ELR (cell line): ENCODE measurements at regions not wholly inside any gene's neighbourhood (a gene's known extent, or its start where the extent isn't known, plus 50 kb on each side); places are given as distances from the start of the nearest gene placed in this dataset.
"Not testable (repeated sequence)": the region's sequence is repeated elsewhere in the genome, so short reads cannot be mapped to it uniquely, and the experiment has no call there.

Experiments
- DNase-seq: peaks from one replicate; pipeline ENCODE4 v3.0.0-alpha.2; 2015; ENCODE audit warnings: low read depth

GRCh38 chr2:180829836-180830235, 150.6 kb upstream of the UBE2E3 start:
- DNase-seq = no peak

- DNase-seq = peak; percentile 55
These were observed 151.1 kb upstream of the UBE2E3 start for GRCh38 chr2:180829261-180829660.

DNA sequence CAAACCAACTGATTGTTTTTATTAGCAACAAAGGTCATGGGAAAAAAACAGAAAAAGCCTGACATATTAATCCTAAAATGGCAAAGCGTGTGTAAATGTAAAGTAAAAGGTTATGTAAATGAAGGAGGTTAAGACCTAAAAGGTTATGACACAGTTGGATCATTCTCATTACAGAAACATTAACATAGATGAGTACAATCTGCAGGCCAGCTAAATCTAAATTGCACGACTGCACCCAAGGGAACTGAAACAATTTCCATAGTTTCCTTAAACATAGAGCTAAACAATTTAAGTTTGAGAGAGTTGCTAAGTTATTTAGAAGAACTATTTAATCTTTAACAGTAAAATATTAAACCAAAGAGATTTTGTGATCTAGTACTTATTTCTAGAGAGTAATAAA, 151.6 kb upstream of the UBE2E3 start:
- no peak for DNase-seq

DNA sequence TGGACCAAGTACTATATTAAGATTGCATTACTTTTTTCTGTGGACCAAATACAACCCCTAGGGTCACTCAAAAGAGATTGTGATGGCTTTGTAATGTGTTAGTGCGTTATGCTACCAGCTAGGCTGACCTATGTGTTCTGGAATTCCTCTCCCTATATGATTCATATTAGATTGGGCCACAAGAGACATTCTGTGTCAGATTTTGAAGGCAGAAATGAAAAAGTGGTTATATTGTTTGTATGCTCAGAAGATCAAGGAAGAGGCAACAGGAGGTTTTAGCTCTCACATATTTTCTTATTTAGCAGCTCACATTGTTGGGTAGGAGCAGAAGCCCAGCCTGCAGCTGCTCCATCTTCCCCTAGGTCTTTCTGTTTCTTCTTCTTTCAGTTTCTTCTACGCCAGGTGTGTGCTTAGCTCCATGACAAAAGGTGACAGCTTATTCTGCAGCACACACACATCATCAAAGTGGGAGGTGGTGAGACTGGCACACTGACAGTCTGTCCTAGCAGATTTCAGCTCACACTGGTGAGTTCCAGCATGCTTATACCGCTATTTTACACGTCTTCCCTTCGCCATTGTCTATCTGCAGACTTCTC, 156.8 kb upstream of the UBE2E3 start:
- peak; percentile 88 for DNase-seq

DNA sequence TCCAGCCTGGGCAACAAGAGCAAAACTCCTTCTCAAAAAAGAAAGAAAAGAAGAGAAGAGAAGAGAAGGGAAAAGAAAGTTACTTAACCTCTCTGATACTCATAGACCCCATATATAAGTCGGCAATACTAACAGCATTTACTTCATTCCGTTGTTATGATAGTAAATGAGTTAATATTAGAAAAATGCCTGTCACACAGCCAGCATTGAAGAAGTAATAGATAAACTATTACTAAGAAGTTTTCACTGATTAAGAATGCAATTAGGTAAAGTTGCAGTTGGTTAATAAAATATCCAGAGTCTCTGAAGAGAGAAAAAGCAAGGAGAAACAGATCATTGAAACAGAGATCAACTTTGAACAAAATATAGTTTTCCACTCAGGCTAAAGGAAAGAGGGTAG, 161.3 kb upstream of the UBE2E3 start:
- peak; percentile 4 for DNase-seq

DNA sequence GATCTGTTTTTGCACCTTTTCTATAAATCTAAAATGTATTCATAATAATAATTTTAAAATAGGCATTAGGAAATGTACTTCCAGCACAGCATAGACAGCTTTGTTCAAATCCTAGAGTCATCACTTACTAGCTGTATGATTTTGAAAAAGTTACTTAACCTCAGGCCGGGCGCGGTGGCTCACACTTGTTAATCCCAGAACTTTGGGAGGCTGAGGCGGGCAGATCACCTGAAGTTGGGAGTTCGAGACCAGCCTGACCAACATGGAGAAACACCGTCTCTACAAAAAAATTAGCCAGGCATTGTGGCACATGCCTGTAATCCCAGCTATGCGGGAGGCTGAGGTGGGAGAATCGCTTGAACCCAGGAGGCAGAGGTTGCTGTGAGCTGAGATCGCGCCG, 161.7 kb upstream of the UBE2E3 start:
- DNase-seq = not testable (repeated sequence)

- no peak for DNase-seq
These were observed 181.3 kb upstream of the UBE2E3 start for GRCh38 chr2:180799141-180799540.

GRCh38 chr2:180790891-180791290, 189.5 kb upstream of the UBE2E3 start:
- DNase-seq = no peak

DNA sequence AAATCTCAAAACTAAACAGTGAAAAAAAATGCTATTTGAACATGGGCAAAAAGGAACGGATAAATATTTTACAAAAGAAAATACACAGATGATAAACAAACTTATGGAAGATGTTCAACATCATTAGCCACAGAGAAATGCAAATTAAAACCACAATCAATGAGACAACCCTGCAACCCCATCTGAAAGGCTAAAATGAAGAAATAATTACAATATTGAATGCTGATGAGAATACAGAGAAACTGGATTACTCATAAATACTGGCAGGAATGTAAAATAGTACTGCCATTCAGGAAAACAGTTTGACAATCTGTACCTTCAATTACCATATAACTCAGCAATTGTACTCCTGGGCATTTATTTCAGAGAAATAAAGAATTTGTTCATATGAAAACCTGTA, 193.1 kb upstream of the UBE2E3 start:
- DNase-seq = peak; percentile 56

DNA sequence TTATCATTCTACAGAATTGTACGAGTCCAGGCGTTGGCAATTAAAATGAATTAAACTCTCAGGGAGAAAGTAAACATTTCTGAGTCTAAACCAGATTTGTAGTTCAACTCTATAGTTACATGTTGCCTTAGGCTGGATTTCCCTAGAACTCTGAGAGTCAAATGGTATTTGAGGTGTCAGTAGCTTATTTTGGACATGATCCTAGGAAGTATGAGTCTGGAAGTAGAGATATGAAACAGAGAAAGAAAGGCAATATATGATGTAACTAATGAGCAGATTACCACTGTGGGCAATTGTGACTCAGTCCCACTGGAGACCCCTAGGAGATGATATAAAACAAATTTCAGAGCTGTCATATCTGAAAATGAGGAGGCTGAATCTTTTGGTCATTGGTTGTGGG, 199.1 kb upstream of the UBE2E3 start:
- no peak for DNase-seq

- no peak for DNase-seq
These were observed 202.1 kb upstream of the UBE2E3 start for GRCh38 chr2:180778291-180778690.

- no peak for DNase-seq
These were observed 203.5 kb upstream of the UBE2E3 start for GRCh38 chr2:180776921-180777320.

- DNase-seq = no peak
These were observed 204.7 kb upstream of the UBE2E3 start for GRCh38 chr2:180775711-180776110.

- not testable (repeated sequence) for DNase-seq
These were observed 215.1 kb upstream of the UBE2E3 start for GRCh38 chr2:180765316-180765715.

- no peak for DNase-seq
These were observed 217.0 kb upstream of the UBE2E3 start for GRCh38 chr2:180763263-180763989.

GRCh38 chr2:180761224-180761623, 219.2 kb upstream of the UBE2E3 start:
- DNase-seq = peak; percentile 75

GRCh38 chr2:180759631-180760030, 220.8 kb upstream of the UBE2E3 start:
- no peak for DNase-seq

DNA sequence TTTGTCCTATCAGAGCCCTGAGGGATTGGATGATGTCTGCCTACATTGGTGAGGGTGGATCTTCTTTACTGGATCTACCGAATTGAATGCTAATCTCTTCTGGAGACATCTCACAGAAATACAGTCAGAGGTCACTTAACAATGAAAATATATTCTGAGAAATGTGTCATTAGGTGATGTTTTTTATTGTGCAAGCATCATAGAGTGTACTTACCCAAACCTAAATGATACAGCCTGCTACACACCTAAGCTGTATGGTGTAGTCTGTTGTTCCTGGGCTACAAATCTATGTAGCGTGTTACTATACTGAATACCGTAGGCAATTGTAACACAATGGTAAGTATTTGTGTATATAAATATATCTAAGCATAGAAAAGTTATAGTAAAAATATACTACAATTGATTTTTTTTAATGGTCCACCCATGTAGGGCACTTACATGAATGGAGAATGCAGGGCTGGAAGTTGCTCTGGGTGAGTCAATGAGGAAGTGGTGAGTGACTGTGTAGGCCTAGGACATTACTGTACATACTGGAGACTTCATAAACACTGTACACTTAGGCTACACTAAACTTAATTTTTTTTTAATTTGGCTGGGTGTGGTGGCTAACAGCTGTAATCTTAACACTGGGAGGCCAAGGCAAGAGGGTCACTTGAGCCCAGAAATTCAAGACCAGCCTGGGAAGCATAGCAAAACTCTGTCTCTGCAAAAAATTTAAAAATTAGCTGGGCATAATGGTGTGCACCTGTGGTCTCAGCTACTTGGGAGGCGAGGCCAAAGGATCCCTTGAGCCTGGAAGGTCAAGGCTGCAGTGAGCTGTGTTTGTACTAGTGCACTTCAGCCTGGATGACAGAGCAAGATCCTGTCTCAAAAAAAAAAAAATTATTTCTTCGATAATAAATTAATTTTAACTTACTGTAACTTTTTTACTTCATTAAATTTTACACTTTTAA, 226.3 kb upstream of the UBE2E3 start:
- peak; percentile 88 for DNase-seq

DNA sequence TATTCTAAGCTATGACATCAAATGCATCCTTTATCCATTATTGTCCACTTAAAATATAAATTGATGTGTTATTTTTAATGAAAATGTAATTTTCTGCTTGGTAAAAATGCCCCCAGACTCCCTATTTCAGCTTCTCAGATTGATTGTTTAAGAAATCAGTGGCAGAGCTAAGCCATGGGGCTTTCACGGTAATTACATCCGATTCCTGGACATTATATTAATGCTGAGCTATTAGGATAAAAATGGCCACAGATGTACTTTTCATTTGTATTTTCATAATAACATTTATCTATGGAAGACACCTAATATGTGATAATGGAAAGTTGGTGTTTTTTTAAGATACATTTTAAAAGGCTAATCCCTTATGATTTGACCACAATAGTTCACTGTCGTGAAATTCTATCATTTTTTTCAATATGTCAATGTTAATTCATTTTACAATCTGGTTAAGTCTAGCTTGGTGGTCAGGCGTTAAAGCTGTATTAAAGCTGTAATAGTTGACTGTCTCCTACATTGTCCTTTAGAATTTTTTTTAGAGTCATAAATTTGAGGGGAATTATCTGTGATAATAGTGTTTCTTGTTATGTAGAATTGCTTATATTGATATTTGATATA, 229.0 kb upstream of the UBE2E3 start:
- DNase-seq = no peak

GRCh38 chr2:180747728-180748127, 232.7 kb upstream of the UBE2E3 start:
- peak; percentile 37 for DNase-seq

GRCh38 chr2:180743401-180743800, 237.0 kb upstream of the UBE2E3 start:
- no peak for DNase-seq

DNA sequence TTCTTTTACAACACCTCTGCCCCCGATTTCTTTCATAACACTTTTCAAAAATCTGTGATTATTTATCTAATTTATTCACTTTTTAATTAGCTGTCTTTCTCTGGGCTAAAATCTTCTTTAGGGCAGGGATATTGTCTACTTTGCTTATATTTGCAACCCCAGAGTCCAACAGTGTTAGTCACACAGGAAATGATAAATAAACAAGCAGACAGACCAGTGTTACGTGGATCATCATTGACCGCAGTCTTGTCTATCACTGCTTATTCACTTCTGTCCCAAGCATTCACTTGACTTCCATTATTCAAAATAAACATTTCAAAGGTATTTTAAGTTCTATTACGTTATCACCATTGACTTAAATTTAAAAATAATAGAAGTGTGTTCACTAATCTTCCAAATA, 237.6 kb upstream of the UBE2E3 start:
- DNase-seq = peak; percentile 73
